Endodermal cell (in vitro differentiated cells): ENCODE measurements at regions not wholly inside any gene's neighbourhood (a gene's known extent, or its start where the extent isn't known, plus 50 kb on each side); places are given as distances from the start of the nearest gene placed in this dataset.

Source experiments
- DNase-seq: peaks from one replicate; pipeline ENCODE4 v3.0.0-alpha.2; 2017
- H3K27ac ChIP-seq: 2 replicates; pipeline ENCODE4 v1.5.1; 2013; ENCODE audit warnings: mild to moderate bottlenecking, low read depth, low read length, moderate library complexity
- H3K27me3 ChIP-seq: 2 replicates; pipeline ENCODE4 v1.6.1; 2013; ENCODE audit warnings: mild to moderate bottlenecking, low read length, moderate library complexity; ENCODE audit not compliant: insufficient read depth, control insufficient read depth, poor library complexity, severe bottlenecking
- H3K36me3 ChIP-seq: 2 replicates; pipeline ENCODE4 v1.7.0; 2013; ENCODE audit warnings: mild to moderate bottlenecking, low read length, moderate library complexity; ENCODE audit not compliant: control insufficient read depth, insufficient read depth
- H3K4me1 ChIP-seq: one replicate; pipeline ENCODE4 v1.7.0; 2013; ENCODE audit warnings: low read length; ENCODE audit not compliant: control insufficient read depth, insufficient read depth
- H3K4me3 ChIP-seq: 2 replicates; pipeline ENCODE4 v1.5.1; 2013; ENCODE audit warnings: mild to moderate bottlenecking, low read length, moderate library complexity
- H3K9ac ChIP-seq: 2 replicates; pipeline ENCODE4 v1.6.1; 2013; ENCODE audit warnings: mild to moderate bottlenecking, low read length, moderate library complexity; ENCODE audit not compliant: poor library complexity, severe bottlenecking; ENCODE audit errors: extremely low read depth
- H3K9me3 ChIP-seq: 2 replicates; pipeline ENCODE4 v1.6.1; 2013; ENCODE audit warnings: mild to moderate bottlenecking, low read length, moderate library complexity; ENCODE audit not compliant: control insufficient read depth
- H3K27ac Mint-ChIP-seq: 2 replicates; pipeline ENCODE4 v1.8.0; 2020; ENCODE audit warnings: mixed read lengths
- H3K27me3 Mint-ChIP-seq: 2 replicates; pipeline ENCODE4 v1.8.0; 2021; ENCODE audit warnings: mild to moderate bottlenecking, mixed read lengths; ENCODE audit not compliant: insufficient read depth
- H3K36me3 Mint-ChIP-seq: 2 replicates; pipeline ENCODE4 v1.8.0; 2020; ENCODE audit warnings: low read depth, mixed read lengths
- H3K4me1 Mint-ChIP-seq: 2 replicates; pipeline ENCODE4 v1.8.0; 2020; ENCODE audit warnings: mixed read lengths
- H3K4me3 Mint-ChIP-seq: 2 replicates; pipeline ENCODE4 v1.8.0; 2020; ENCODE audit warnings: mild to moderate bottlenecking, moderate library complexity, mixed read lengths
- H3K9me3 Mint-ChIP-seq: 2 replicates; pipeline ENCODE4 v1.8.0; 2020; ENCODE audit warnings: mild to moderate bottlenecking, mixed read lengths
- WGBS, 2 experiments: methylation state at CpG; one replicate each; pipeline versions ENCODE4 v1.1.5 to v1.1.7; 2013; ENCODE audit warnings: missing lambda C conversion rate in 2 of 2, mixed read lengths in 1 of 2; ENCODE audit not compliant: insufficient coverage in 1 of 2, insufficient read length in 1 of 2; 5-methylcytosine and 5-hydroxymethylcytosine counted together
- TF ChIP-seq, protein P1 (sequence below): fragments of 200-600 bp; sonication (generic); conservative IDR thresholded peaks from 2 replicates; pipeline ENCODE4 v1.5.0; 2021; ENCODE audit warnings: antibody characterized with exemption, mild to moderate bottlenecking

DNA sequence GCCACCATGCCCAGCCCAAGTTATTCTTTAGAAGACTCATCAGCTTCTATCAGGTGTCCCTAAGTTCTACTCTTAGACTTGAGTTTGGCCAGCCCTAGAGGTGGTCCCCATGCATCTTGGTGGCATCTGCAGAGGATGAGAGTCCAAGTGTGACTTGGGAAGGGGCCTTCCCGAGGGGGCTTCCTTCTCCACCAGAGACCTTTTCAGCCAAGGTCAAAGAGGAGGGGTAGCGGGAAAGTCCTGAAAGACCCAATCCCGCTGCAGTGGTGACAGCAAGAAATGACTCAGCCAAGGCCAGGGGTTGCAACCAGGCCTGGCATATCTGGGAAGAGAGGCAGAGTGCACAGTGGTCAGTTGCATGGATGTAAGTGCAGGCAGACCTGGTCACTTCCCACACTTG is 61.7 kb upstream of the MGMT start:
- H3K4me1 ChIP-seq, result no peaks in the 10 kb centered on the region
- Mint-ChIP-seq H3K4me3 (no peak overlapping the region), H3K36me3 (no peaks in the 10 kb centered on the region), H3K27me3 (no peaks in the 10 kb centered on the region), H3K27ac (no peak overlapping the region), H3K9me3 (no peaks in the 10 kb centered on the region), H3K4me1 (peaks cover 3% of the 10 kb centered on the region)
- DNase-seq, result no peak
- no peak overlapping the region for H3K9ac ChIP-seq
- TF ChIP-seq, protein P1, sequence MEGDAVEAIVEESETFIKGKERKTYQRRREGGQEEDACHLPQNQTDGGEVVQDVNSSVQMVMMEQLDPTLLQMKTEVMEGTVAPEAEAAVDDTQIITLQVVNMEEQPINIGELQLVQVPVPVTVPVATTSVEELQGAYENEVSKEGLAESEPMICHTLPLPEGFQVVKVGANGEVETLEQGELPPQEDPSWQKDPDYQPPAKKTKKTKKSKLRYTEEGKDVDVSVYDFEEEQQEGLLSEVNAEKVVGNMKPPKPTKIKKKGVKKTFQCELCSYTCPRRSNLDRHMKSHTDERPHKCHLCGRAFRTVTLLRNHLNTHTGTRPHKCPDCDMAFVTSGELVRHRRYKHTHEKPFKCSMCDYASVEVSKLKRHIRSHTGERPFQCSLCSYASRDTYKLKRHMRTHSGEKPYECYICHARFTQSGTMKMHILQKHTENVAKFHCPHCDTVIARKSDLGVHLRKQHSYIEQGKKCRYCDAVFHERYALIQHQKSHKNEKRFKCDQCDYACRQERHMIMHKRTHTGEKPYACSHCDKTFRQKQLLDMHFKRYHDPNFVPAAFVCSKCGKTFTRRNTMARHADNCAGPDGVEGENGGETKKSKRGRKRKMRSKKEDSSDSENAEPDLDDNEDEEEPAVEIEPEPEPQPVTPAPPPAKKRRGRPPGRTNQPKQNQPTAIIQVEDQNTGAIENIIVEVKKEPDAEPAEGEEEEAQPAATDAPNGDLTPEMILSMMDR, result no peak
- no peaks in the 10 kb centered on the region for H3K27me3 ChIP-seq
- H3K4me3 ChIP-seq, result no peak overlapping the region
- H3K27ac ChIP-seq, result no peak overlapping the region
- no peaks in the 10 kb centered on the region for H3K36me3 ChIP-seq
- WGBS, 2 experiments, result 95% methylated on average over 3 of the region's 3 CpGs; no CpG with 5 or more reads in 1 of the 2 experiments
- no peaks in the 10 kb centered on the region for H3K9me3 ChIP-seq

DNA sequence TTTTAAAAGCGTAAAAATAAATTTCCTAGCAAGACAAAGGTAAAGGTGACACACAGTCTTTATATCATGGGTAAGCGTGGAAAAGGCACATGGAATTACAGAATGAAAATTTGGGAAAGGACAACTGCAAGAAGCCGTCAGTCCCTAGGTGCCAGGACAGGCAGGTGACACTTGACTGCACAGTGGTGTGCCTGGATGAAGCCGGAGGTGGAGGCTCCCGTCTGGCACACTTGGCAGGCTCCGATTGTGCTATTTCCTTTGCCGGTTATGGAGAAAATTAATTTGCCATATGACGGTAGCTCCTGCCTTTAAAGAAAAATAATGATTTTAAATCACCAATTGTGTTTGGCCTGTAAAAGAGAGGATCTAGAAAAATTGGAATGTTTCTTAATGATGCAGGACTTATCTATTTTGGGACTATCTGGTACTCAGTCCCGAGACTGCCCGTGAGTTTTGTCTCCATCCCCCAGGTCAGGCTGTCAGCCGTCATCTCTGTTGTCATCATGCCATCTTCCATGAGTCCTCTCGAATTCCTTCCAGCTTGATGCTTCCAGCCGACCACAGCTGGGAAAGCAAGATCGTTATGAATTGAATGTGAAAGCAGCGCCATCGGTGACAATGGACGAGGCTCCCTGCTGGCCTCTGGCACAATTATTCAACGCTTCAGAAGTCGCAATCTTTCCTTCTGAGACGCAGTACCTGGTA is 56.2 kb upstream of the MGMT start:
- no peaks in the 10 kb centered on the region for H3K4me1 ChIP-seq
- no peaks in the 10 kb centered on the region for H3K27me3 ChIP-seq
- no peaks in the 10 kb centered on the region for H3K36me3 Mint-ChIP-seq
- H3K27ac Mint-ChIP-seq, result no peak overlapping the region
- H3K9ac ChIP-seq, result no peak overlapping the region
- H3K9me3 Mint-ChIP-seq, result no peaks in the 10 kb centered on the region
- H3K4me3 ChIP-seq, result no peak overlapping the region
- no peaks in the 10 kb centered on the region for H3K9me3 ChIP-seq
- H3K36me3 ChIP-seq, result no peaks in the 10 kb centered on the region
- H3K4me1 Mint-ChIP-seq, result peaks cover 3% of the 10 kb centered on the region
- H3K27ac ChIP-seq, result no peak overlapping the region
- 76 to 83% methylated on average over 20 of the region's 20 CpGs for WGBS, 2 experiments
- H3K4me3 Mint-ChIP-seq, result no peak overlapping the region
- TF ChIP-seq, protein P1, result no peak
- H3K27me3 Mint-ChIP-seq, result peaks cover 1% of the 10 kb centered on the region
- no peak for DNase-seq

DNA sequence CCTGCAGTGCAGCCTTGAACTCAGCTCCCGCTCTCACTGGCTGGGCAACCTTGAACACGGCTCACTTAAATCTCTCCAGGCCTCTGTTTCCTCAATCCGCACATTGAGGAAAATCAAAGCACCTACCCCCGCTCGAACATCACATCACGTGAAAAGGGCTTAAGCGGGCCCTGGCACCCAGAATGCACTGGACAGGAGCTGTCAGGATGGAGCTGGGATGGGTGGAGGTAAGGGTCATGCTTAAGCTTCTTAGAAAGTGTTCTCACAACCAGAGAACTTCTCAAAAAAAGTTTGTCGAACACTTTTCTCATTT is 55.7 kb upstream of the MGMT start:
- no peaks in the 10 kb centered on the region for H3K9me3 ChIP-seq
- Mint-ChIP-seq H3K27me3 (peaks cover 1% of the 10 kb centered on the region), H3K4me3 (no peak overlapping the region), H3K4me1 (peaks cover 3% of the 10 kb centered on the region), H3K36me3 (no peaks in the 10 kb centered on the region), H3K27ac (no peak overlapping the region), H3K9me3 (no peaks in the 10 kb centered on the region)
- WGBS, 2 experiments, result 88% methylated on average over 4 to 8 of the region's 8 CpGs
- no peak overlapping the region for H3K4me3 ChIP-seq
- no peaks in the 10 kb centered on the region for H3K27me3 ChIP-seq
- H3K9ac ChIP-seq, result no peak overlapping the region
- H3K27ac ChIP-seq, result no peak overlapping the region
- no peaks in the 10 kb centered on the region for H3K36me3 ChIP-seq
- no peaks in the 10 kb centered on the region for H3K4me1 ChIP-seq
- no peak for DNase-seq
- TF ChIP-seq, protein P1, result no peak
